ENCODE measurements at regions not wholly inside any gene's neighbourhood (a gene's known extent, or its start where the extent isn't known, plus 50 kb on each side); places are given as distances from the start of the nearest gene placed in this dataset.

DNA sequence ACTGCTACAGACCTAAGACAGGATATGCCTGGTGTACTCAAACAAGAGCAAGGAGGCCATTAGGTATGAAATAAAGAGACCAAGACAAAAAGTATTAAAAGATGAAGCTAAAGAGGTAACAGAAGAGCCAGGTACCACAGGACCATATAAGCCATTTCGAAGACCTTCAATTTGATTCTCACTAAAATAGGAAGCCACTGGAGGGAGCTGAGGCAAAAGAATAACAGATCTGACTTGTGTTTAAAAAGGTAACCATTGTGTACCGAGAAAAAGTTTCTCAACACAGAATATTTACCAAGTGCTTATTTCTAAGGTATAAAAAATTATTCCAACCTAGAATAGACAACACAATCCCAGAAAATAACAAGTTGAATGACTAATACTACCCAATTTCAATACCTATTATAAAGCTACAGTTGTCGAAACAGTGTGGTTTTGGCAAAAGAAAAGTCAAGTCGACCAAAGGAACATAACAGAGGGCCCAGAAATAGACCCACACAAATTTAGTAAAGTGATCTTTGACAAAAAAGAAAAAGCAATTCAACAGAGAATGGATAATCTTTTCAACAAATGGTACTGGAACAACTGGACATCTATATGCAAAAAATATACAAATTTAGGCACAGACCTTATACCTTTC, 125.3 kb upstream of the DST start:
- no peak for DNase-seq
- TF ChIP-seq, protein P1, sequence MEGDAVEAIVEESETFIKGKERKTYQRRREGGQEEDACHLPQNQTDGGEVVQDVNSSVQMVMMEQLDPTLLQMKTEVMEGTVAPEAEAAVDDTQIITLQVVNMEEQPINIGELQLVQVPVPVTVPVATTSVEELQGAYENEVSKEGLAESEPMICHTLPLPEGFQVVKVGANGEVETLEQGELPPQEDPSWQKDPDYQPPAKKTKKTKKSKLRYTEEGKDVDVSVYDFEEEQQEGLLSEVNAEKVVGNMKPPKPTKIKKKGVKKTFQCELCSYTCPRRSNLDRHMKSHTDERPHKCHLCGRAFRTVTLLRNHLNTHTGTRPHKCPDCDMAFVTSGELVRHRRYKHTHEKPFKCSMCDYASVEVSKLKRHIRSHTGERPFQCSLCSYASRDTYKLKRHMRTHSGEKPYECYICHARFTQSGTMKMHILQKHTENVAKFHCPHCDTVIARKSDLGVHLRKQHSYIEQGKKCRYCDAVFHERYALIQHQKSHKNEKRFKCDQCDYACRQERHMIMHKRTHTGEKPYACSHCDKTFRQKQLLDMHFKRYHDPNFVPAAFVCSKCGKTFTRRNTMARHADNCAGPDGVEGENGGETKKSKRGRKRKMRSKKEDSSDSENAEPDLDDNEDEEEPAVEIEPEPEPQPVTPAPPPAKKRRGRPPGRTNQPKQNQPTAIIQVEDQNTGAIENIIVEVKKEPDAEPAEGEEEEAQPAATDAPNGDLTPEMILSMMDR (IDR thresholded peaks at IDR 0.05; ENCODE audit: low read depth, low read length) = no peak
- Histone ChIP-seq H3K27me3 (no peaks in the 10 kb centered on the region), H3K4me3 (ENCODE audit: low read depth, low read length) (no peak overlapping the region), H3K9me3 (no peaks in the 10 kb centered on the region), H3K4me1 (peaks cover 16% of the 10 kb centered on the region), H3K36me3 (no peaks in the 10 kb centered on the region)

DNA sequence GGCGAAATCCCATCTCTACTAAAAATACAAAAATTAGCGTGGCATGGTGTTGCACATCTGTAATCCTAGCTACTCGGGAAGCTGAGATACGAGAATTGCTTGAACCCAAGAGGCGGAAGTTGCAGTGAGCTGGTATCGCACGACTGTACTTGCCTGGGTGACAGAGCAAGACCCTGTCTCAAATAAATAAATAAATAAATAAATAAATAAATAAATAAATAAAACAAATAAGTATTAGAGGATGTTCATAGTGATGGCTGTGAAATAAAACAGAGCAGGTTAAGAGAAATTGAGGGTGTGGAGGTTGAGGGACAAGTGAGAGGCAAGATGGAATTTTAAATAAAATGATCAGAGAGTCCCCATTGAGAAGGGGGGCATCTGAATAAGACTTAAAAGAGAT, 124.7 kb upstream of the DST start:
- peaks cover 10% of the 10 kb centered on the region for H3K4me1 ChIP-seq
- H3K4me3 ChIP-seq (ENCODE audit: low read depth, low read length) = no peak overlapping the region
- no peak for DNase-seq
- TF ChIP-seq, protein P1 (IDR thresholded peaks at IDR 0.05; ENCODE audit: low read depth, low read length) = no peak
- no peaks in the 10 kb centered on the region for H3K36me3 ChIP-seq
- H3K9me3 ChIP-seq = no peaks in the 10 kb centered on the region
- H3K27me3 ChIP-seq = no peaks in the 10 kb centered on the region

DNA sequence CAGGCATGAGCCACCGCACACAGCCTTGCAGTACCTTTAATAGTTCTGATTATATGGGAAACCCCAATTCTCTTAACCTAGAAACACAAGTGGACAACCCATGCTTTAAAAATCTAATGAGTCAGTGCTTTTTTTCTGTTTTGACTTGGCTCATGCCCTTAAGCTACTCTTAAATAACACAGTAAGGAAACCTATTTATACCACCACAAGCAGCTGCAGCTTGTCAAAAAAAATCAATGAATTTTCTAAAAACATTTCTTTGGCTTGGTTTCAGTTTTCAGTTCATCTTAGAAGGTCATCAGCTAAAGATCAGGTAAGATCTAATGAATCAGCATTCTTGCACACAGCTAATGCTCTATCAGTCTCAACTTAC, 124.1 kb upstream of the DST start:
- DNase-seq = no peak
- H3K9me3 ChIP-seq = no peaks in the 10 kb centered on the region
- no peak overlapping the region for H3K4me3 ChIP-seq (ENCODE audit: low read depth, low read length)
- H3K27me3 ChIP-seq = no peaks in the 10 kb centered on the region
- TF ChIP-seq, protein P1 (IDR thresholded peaks at IDR 0.05; ENCODE audit: low read depth, low read length) = no peak
- peaks cover 7% of the 10 kb centered on the region; the same call in 1 of the 2 replicates for H3K4me1 ChIP-seq
- no peaks in the 10 kb centered on the region for H3K36me3 ChIP-seq

DNA sequence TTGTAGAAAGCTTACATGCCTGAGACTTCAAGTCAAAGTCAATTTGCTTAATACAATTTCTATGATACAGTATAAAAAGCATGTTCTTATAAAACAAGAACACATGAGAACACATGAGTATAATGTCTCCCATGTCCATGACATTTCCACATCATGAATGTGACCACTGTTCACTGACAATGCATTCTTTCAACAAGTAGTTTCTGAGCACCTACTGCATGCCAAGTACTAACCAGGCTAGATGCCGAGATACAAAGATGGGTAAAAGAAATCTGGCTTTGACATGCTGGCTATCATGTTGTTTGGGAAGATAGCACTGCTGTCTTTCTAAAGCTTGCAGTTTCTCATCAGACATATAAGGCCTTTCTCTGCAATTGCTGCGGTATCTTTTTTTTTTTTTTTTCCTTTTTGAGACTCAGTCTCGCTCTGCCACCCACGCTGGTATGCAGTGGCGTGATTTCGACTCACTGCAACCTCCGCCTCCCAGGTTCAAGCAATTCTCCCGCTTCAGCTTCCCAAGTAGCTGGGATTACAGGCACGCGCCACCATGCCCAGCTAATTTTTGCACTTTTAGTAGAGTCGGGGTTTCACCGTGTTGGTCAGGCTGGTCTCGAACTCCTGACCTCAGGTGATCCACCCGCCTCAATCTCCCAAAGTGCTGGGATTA, 123.6 kb upstream of the DST start:
- TF ChIP-seq, protein P1 (IDR thresholded peaks at IDR 0.05; ENCODE audit: low read depth, low read length) = no peak
- Histone ChIP-seq H3K27me3 (no peaks in the 10 kb centered on the region), H3K9me3 (no peaks in the 10 kb centered on the region), H3K4me1 (peaks cover 7% of the 10 kb centered on the region; the same call in 1 of the 2 replicates), H3K4me3 (ENCODE audit: low read depth, low read length) (no peak overlapping the region), H3K36me3 (no peaks in the 10 kb centered on the region)
- no peak for DNase-seq

DNA sequence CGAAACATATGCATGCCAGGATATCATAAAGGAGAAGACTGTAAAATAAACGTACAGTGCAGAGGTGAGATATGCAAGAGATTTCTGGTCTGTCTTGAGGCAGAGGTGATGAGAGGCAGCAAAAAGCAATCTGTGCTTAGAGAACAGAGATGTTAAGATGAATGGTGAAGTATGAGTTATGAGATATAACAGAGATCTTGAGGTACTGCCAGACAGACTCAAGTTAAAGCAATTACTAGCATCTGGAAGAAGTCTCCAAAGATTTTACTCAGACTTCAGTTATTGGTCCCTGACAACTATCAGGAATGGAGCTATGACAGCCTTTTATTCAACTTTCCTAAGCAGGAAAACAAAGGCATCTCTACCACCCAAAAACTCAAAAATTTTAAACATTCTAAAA, 122.8 kb upstream of the DST start:
- Histone ChIP-seq H3K9me3 (no peaks in the 10 kb centered on the region), H3K36me3 (no peaks in the 10 kb centered on the region), H3K4me3 (ENCODE audit: low read depth, low read length) (no peak overlapping the region), H3K27me3 (no peaks in the 10 kb centered on the region), H3K4me1 (peaks cover 7% of the 10 kb centered on the region)
- TF ChIP-seq, protein P1 (IDR thresholded peaks at IDR 0.05; ENCODE audit: low read depth, low read length) = no peak
- no peak for DNase-seq

DNA sequence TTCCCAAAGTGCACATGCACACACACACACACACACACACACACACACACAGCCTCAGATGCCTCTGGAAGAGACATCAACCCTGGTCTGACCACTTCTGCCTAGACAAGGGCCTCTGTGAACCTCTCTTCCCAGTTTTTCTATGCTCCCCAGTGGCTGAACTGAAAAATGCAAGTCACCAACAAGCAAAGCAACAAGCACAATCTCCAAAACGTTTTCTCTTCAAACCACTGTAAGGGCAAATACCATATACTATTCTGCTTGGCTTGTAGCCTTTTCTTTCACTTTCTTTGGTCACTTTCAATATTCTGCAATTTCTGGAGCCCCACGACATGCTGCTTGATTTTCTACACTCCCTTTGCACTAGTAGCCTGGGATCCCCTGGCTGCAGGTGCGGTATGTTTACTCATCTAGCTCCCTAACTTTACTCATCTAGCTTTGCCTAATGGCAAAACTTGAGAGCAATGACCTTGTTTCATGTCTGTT, 121.4 kb upstream of the DST start:
- peak; percentile 20 for DNase-seq
- TF ChIP-seq, protein P1 (IDR thresholded peaks at IDR 0.05; ENCODE audit: low read depth, low read length) = peak; percentile 53
- H3K9me3 ChIP-seq = no peaks in the 10 kb centered on the region
- no peaks in the 10 kb centered on the region for H3K27me3 ChIP-seq
- no peak overlapping the region for H3K4me3 ChIP-seq (ENCODE audit: low read depth, low read length)
- H3K4me1 ChIP-seq = no peaks in the 10 kb centered on the region; the same call in 1 of the 2 replicates
- H3K36me3 ChIP-seq = no peaks in the 10 kb centered on the region
